ENCODE measurements at regions not wholly inside any gene's neighbourhood (a gene's known extent, or its start where the extent isn't known, plus 50 kb on each side); places are given as distances from the start of the nearest gene placed in this dataset.

DNA sequence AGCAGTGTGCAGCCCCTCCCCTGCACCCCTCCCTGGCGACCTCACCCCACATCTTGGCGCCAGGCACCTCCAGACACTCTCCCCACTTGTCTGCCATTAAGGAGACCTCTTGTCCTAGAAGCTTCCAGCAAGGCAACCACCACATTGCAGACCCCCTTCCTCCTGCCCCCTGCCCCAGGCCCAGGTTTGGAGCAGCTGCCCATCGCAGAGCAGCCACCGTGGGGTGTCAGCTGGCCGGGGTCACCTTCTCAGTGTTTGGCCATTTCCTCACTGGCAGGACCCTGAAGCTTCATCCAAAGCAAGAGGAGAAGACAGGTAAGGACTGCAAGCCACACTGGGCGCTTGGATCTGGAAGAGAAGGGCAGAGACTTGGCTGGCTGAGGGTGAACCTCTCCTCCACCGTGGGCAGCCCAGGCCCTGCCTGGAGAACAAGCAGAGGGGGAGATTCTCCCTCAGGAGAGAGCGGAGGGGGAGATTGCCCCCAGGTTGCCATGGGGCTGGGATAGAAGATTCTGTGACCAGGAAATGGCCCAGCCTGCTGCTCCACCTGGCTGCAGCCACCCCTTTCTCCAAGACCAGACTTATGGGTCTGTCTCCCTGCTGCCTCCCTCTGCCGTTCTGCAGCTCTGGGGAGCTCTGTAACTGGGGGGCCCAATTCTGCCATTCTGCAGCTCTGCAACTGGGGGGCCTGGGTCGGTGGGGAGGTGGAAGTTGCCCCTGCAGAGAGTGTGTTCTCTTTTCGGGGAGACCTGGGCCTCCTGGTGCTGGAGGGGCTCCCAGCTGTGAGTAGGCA is 72.9 kb upstream of the C14orf180 start:
- Histone ChIP-seq H3K4me2 (ENCODE audit: low read length) (no peak overlapping the region), H3K27ac (ENCODE audit: low read length) (peak overlapping the region; percentile 46), H2AFZ (ENCODE audit: low read depth, low read length) (no peak overlapping the region), H4K20me1 (ENCODE audit: insufficient read depth) (no peaks in the 10 kb centered on the region), H3K9ac (ENCODE audit: low read length) (no peak overlapping the region), H3K36me3 (ENCODE audit: insufficient read depth, low read length) (no peaks in the 10 kb centered on the region), H3K79me2 (replicated peaks; ENCODE audit: insufficient read depth, low read length) (no peaks in the 10 kb centered on the region), H3F3A (ENCODE audit: insufficient read depth, low read length, poor library complexity, severe bottlenecking) (no peaks in the 10 kb centered on the region), H3K9me2 (ENCODE audit: insufficient read depth, low read length) (no peaks in the 10 kb centered on the region), H3K4me3 (ENCODE audit: low read length) (no peak overlapping the region), H3K27me3 (ENCODE audit: insufficient read depth, low read depth, low read length) (no peaks in the 10 kb centered on the region), H3K9me3 (ENCODE audit: low read length) (no peaks in the 10 kb centered on the region)
- TF ChIP-seq EP300 (conservative IDR thresholded peaks at IDR 0.05; ENCODE audit: poor library complexity, severe bottlenecking): no peak
- no peak for TF ChIP-seq SMC3 (conservative IDR thresholded peaks at IDR 0.05; ENCODE audit: poor library complexity)
- no peak for TF ChIP-seq MXI1 (conservative IDR thresholded peaks at IDR 0.05; ENCODE audit: poor library complexity, severe bottlenecking)
- no peak for TF ChIP-seq POLR2AphosphoS5 (IDR thresholded peaks at IDR 0.05)
- no peak for TF ChIP-seq EZH2 (IDR thresholded peaks at IDR 0.05; ENCODE audit: borderline replicate concordance, insufficient read depth, low read length, poor library complexity, severe bottlenecking)
- TF ChIP-seq TAF1 (IDR thresholded peaks at IDR 0.05; ENCODE audit: low read depth): no peak
- no peak for TF ChIP-seq RAD21 (conservative IDR thresholded peaks at IDR 0.05)
- TF ChIP-seq, protein P1, sequence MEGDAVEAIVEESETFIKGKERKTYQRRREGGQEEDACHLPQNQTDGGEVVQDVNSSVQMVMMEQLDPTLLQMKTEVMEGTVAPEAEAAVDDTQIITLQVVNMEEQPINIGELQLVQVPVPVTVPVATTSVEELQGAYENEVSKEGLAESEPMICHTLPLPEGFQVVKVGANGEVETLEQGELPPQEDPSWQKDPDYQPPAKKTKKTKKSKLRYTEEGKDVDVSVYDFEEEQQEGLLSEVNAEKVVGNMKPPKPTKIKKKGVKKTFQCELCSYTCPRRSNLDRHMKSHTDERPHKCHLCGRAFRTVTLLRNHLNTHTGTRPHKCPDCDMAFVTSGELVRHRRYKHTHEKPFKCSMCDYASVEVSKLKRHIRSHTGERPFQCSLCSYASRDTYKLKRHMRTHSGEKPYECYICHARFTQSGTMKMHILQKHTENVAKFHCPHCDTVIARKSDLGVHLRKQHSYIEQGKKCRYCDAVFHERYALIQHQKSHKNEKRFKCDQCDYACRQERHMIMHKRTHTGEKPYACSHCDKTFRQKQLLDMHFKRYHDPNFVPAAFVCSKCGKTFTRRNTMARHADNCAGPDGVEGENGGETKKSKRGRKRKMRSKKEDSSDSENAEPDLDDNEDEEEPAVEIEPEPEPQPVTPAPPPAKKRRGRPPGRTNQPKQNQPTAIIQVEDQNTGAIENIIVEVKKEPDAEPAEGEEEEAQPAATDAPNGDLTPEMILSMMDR (IDR thresholded peaks at IDR 0.05; ENCODE audit: poor library complexity, severe bottlenecking): no peak
- TF ChIP-seq REST (IDR thresholded peaks at IDR 0.05; ENCODE audit: borderline replicate concordance): no peak

- Histone ChIP-seq H3K79me2 (replicated peaks; ENCODE audit: insufficient read depth, low read length) (no peaks in the 10 kb centered on the region), H3K9ac (ENCODE audit: low read length) (no peak overlapping the region), H3K4me2 (ENCODE audit: low read length) (no peak overlapping the region), H3K27me3 (ENCODE audit: insufficient read depth, low read depth, low read length) (no peaks in the 10 kb centered on the region), H2AFZ (ENCODE audit: low read depth, low read length) (no peak overlapping the region), H3K9me2 (ENCODE audit: insufficient read depth, low read length) (no peaks in the 10 kb centered on the region), H4K20me1 (ENCODE audit: insufficient read depth) (no peaks in the 10 kb centered on the region), H3K27ac (ENCODE audit: low read length) (peak overlapping the region; percentile 46), H3F3A (ENCODE audit: insufficient read depth, low read length, poor library complexity, severe bottlenecking) (no peaks in the 10 kb centered on the region), H3K9me3 (ENCODE audit: low read length) (no peaks in the 10 kb centered on the region), H3K36me3 (ENCODE audit: insufficient read depth, low read length) (no peaks in the 10 kb centered on the region), H3K4me3 (ENCODE audit: low read length) (peak overlapping the region; percentile 22)
- peak; percentile 14 for TF ChIP-seq RAD21 (conservative IDR thresholded peaks at IDR 0.05)
- peak; percentile 36 for TF ChIP-seq EP300 (conservative IDR thresholded peaks at IDR 0.05; ENCODE audit: poor library complexity, severe bottlenecking)
- no peak for TF ChIP-seq TAF1 (IDR thresholded peaks at IDR 0.05; ENCODE audit: low read depth)
- no peak for TF ChIP-seq EZH2 (IDR thresholded peaks at IDR 0.05; ENCODE audit: borderline replicate concordance, insufficient read depth, low read length, poor library complexity, severe bottlenecking)
- TF ChIP-seq POLR2AphosphoS5 (IDR thresholded peaks at IDR 0.05): no peak
- TF ChIP-seq, protein P1 (IDR thresholded peaks at IDR 0.05; ENCODE audit: poor library complexity, severe bottlenecking): no peak
- peak; percentile 18 for TF ChIP-seq REST (IDR thresholded peaks at IDR 0.05; ENCODE audit: borderline replicate concordance)
- TF ChIP-seq SMC3 (conservative IDR thresholded peaks at IDR 0.05; ENCODE audit: poor library complexity): no peak
- TF ChIP-seq MXI1 (conservative IDR thresholded peaks at IDR 0.05; ENCODE audit: poor library complexity, severe bottlenecking): no peak
These were observed 72.1 kb upstream of the C14orf180 start for GRCh38 chr14:104507443-104507842.
